H7 (cell line): ENCODE measurements at regions not wholly inside any gene's neighbourhood (a gene's known extent, or its start where the extent isn't known, plus 50 kb on each side); places are given as distances from the start of the nearest gene placed in this dataset.
"Not testable (repeated sequence)": the region's sequence is repeated elsewhere in the genome, so short reads cannot be mapped to it uniquely, and the experiment has no call there.

ENCODE experiments used
- DNase-seq: peaks from one replicate; pipeline ENCODE4 v3.0.0; 2012
- H3K27me3 ChIP-seq: 2 replicates; pipeline ENCODE4 v1.6.0; 2011; ENCODE audit warnings: mild to moderate bottlenecking, low read length; ENCODE audit not compliant: control insufficient read depth, insufficient read depth
- H3K36me3 ChIP-seq: replicated peaks from 2 replicates; pipeline ENCODE4 v1.5.1; 2011; ENCODE audit warnings: low read length; ENCODE audit not compliant: control insufficient read depth, insufficient read depth
- H3K4me3 ChIP-seq: 2 replicates; pipeline ENCODE4 v1.5.1; 2011; ENCODE audit warnings: low read depth, mild to moderate bottlenecking, control low read depth, low read length, moderate library complexity; ENCODE audit not compliant: insufficient read depth

- not testable (repeated sequence) for H3K36me3 ChIP-seq, DNase-seq, H3K4me3 ChIP-seq
These were observed 759.4 kb downstream of the TTLL7 start for GRCh38 chr1:83239568-83239967.

GRCh38 chr1:83238654-83239053 is 760.3 kb downstream of the TTLL7 start:
- not testable (repeated sequence) for H3K27me3 ChIP-seq, H3K36me3 ChIP-seq, H3K4me3 ChIP-seq, DNase-seq

More at GRCh38 chr1:83239568-83239967, 759.4 kb downstream of the TTLL7 start:
- not testable (repeated sequence) for H3K27me3 ChIP-seq

- not testable (repeated sequence) for H3K4me3 ChIP-seq, DNase-seq, H3K27me3 ChIP-seq, H3K36me3 ChIP-seq
These were observed 779.1 kb downstream of the TTLL7 start for GRCh38 chr1:83219788-83220187.

GRCh38 chr1:83218036-83218716 is 780.8 kb downstream of the TTLL7 start:
- H3K27me3 ChIP-seq, DNase-seq, H3K4me3 ChIP-seq, H3K36me3 ChIP-seq: not testable (repeated sequence)

- DNase-seq, H3K4me3 ChIP-seq, H3K36me3 ChIP-seq, H3K27me3 ChIP-seq: not testable (repeated sequence)
These were observed 784.6 kb downstream of the TTLL7 start for GRCh38 chr1:83214317-83214716.

GRCh38 chr1:83213648-83214047 is 785.3 kb downstream of the TTLL7 start:
- H3K27me3 ChIP-seq, DNase-seq: not testable (repeated sequence)

GRCh38 chr1:83212033-83212432 is 786.9 kb downstream of the TTLL7 start:
- H3K27me3 ChIP-seq, H3K36me3 ChIP-seq, DNase-seq, H3K4me3 ChIP-seq: not testable (repeated sequence)

More at GRCh38 chr1:83213648-83214047, 785.3 kb downstream of the TTLL7 start:
- not testable (repeated sequence) for H3K36me3 ChIP-seq, H3K4me3 ChIP-seq

GRCh38 chr1:83208540-83208939 is 790.4 kb downstream of the TTLL7 start:
- not testable (repeated sequence) for H3K27me3 ChIP-seq, H3K4me3 ChIP-seq, DNase-seq, H3K36me3 ChIP-seq

GRCh38 chr1:83194610-83195009 is 804.3 kb downstream of the TTLL7 start:
- H3K27me3 ChIP-seq, DNase-seq, H3K4me3 ChIP-seq, H3K36me3 ChIP-seq: not testable (repeated sequence)

GRCh38 chr1:83182033-83182728 is 816.8 kb downstream of the TTLL7 start:
- H3K4me3 ChIP-seq: peak overlapping the region; percentile 22
- not testable (repeated sequence) for H3K27me3 ChIP-seq, H3K36me3 ChIP-seq, DNase-seq

- H3K4me3 ChIP-seq, DNase-seq, H3K27me3 ChIP-seq, H3K36me3 ChIP-seq: not testable (repeated sequence)
These were observed 818.3 kb downstream of the TTLL7 start for GRCh38 chr1:83180621-83181020.

- not testable (repeated sequence) for H3K27me3 ChIP-seq, H3K36me3 ChIP-seq, H3K4me3 ChIP-seq, DNase-seq
These were observed 831.3 kb downstream of the TTLL7 start for GRCh38 chr1:83167634-83168033.

GRCh38 chr1:83163879-83164475 is 835.0 kb downstream of the TTLL7 start:
- not testable (repeated sequence) for H3K36me3 ChIP-seq, DNase-seq, H3K27me3 ChIP-seq, H3K4me3 ChIP-seq

GRCh38 chr1:83158924-83159323 is 840.0 kb downstream of the TTLL7 start:
- DNase-seq, H3K36me3 ChIP-seq, H3K27me3 ChIP-seq, H3K4me3 ChIP-seq: not testable (repeated sequence)

- H3K27me3 ChIP-seq, DNase-seq, H3K4me3 ChIP-seq, H3K36me3 ChIP-seq: not testable (repeated sequence)
These were observed 844.6 kb downstream of the TTLL7 start for GRCh38 chr1:83154306-83154705.
